Tibial nerve (tissue), 3 donors: ENCODE measurements at regions not wholly inside any gene's neighbourhood (a gene's known extent, or its start where the extent isn't known, plus 50 kb on each side); places are given as distances from the start of the nearest gene placed in this dataset.

ENCODE experiments used
- CTCF ChIP-seq, 5 experiments: fragments of 200-600 bp in 3 of 5; fragments of 450-650 bp in 2 of 5; sonication (generic) in 3 of 5; IDR thresholded peaks; one replicate each; pipeline ENCODE4 v1.5.1; 2016 to 2019; ENCODE audit warnings: antibody characterized with exemption in 5 of 5, mild to moderate bottlenecking in 3 of 5, moderate library complexity in 2 of 5
- POLR2A ChIP-seq, 2 donors: fragments of 450-650 bp; IDR thresholded peaks; one replicate each; pipeline ENCODE4 v1.6.1; 2017; ENCODE audit warnings: antibody characterized with exemption in 2 of 2, mild to moderate bottlenecking in 2 of 2, moderate library complexity in 2 of 2

- TF ChIP-seq CTCF (IDR thresholded peaks at IDR 0.05), result no peak
- no peak for TF ChIP-seq POLR2A (IDR thresholded peaks at IDR 0.05)
These were observed 437.2 kb downstream of the BCKDHB start for GRCh38 chr6:80543598-80544222.
